ENCODE measurements at regions not wholly inside any gene's neighbourhood (a gene's known extent, or its start where the extent isn't known, plus 50 kb on each side); places are given as distances from the start of the nearest gene placed in this dataset.

DNA sequence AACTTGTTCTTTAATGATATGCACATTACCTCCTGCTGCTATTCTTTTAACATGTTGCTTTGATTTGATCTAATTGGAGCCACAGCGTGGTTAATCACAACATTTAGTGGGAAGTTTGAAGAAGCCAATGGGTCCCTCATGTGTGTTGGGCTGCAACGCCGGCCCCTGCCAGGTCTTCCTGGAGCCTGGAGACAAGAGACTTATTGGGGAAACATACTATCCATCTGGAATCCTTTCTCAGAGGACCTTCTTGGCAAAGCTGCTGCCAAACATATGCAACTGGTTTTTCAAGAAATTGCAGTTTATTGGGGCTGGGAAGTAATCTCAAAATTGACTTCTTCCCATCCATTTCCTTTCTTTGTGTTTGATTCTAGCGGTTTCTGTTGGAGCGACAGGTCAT lies 396.3 kb upstream of the PROK2 start:
- Histone ChIP-seq H4K20me1 (ENCODE audit: insufficient read depth, low read length) (no peaks in the 10 kb centered on the region), H2BK15ac (ENCODE audit: low read depth, low read length) (no peak overlapping the region), H3K4me2 (ENCODE audit: low read depth, low read length) (no peak overlapping the region), H3K9me3 (ENCODE audit: control insufficient read depth, insufficient read depth, low read length) (no peaks in the 10 kb centered on the region), H2AFZ (replicated peaks; ENCODE audit: low read length, poor library complexity) (no peak overlapping the region), H3K79me1 (ENCODE audit: low read depth in 1 of 2, low read length in 2 of 2) (no peaks in the 10 kb centered on the region), H4K91ac (ENCODE audit: insufficient read depth, low read depth, low read length) (no peak overlapping the region), H3K18ac (ENCODE audit: low read depth, low read length) (no peak overlapping the region), H3K27ac (ENCODE audit: insufficient read depth, low read length) (no peak overlapping the region), H3K4me3 (ENCODE audit: insufficient read depth, low read depth, low read length) (no peak overlapping the region), H3K9me1 (ENCODE audit: insufficient read depth, low read length) (no peaks in the 10 kb centered on the region), H3K36me3 (ENCODE audit: control insufficient read depth, insufficient read depth, low read length) (no peaks in the 10 kb centered on the region), H3K14ac (replicated peaks; ENCODE audit: low read depth, low read length) (no peak overlapping the region), H3K27me3 (ENCODE audit: control insufficient read depth, insufficient read depth, low read length) (peaks cover 11% of the 10 kb centered on the region), H2AK5ac (ENCODE audit: low read depth, low read length) (no peak overlapping the region), H3K56ac (ENCODE audit: extremely low read depth, insufficient read depth, low read length) (no peak overlapping the region), H3K23ac (ENCODE audit: low read depth, low read length) (no peak overlapping the region), H2BK120ac (ENCODE audit: low read depth, low read length) (no peak overlapping the region), H3K4me1 (ENCODE audit: control insufficient read depth, insufficient read depth, low read length) (no peaks in the 10 kb centered on the region), H4K5ac (ENCODE audit: low read depth, low read length) (no peak overlapping the region), H4K8ac (ENCODE audit: low read depth in 2 of 2, low read length in 2 of 2) (no peak overlapping the region), H2AK9ac (replicated peaks; ENCODE audit: low read depth, low read length, poor library complexity) (no peak overlapping the region), H2BK20ac (ENCODE audit: low read depth, low read length) (no peak overlapping the region), H3K9ac (ENCODE audit: low read depth, low read length) (no peak overlapping the region), H2BK5ac (ENCODE audit: low read depth, low read length, poor library complexity, severe bottlenecking) (no peak overlapping the region), H3K4ac (ENCODE audit: low read depth, low read length) (no peak overlapping the region)
- TF ChIP-seq, protein P1, sequence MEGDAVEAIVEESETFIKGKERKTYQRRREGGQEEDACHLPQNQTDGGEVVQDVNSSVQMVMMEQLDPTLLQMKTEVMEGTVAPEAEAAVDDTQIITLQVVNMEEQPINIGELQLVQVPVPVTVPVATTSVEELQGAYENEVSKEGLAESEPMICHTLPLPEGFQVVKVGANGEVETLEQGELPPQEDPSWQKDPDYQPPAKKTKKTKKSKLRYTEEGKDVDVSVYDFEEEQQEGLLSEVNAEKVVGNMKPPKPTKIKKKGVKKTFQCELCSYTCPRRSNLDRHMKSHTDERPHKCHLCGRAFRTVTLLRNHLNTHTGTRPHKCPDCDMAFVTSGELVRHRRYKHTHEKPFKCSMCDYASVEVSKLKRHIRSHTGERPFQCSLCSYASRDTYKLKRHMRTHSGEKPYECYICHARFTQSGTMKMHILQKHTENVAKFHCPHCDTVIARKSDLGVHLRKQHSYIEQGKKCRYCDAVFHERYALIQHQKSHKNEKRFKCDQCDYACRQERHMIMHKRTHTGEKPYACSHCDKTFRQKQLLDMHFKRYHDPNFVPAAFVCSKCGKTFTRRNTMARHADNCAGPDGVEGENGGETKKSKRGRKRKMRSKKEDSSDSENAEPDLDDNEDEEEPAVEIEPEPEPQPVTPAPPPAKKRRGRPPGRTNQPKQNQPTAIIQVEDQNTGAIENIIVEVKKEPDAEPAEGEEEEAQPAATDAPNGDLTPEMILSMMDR (conservative IDR thresholded peaks at IDR 0.05; ENCODE audit: low read depth, low read length): no peak
- no peak for TF ChIP-seq MAFK (IDR thresholded peaks at IDR 0.05; ENCODE audit: low read depth, low read length)
- no peak for TF ChIP-seq CHD1 (IDR thresholded peaks at IDR 0.05; ENCODE audit: low read depth, low read length)
- TF ChIP-seq POLR2A (IDR thresholded peaks at IDR 0.05; ENCODE audit: low read depth, low read length): no peak
- no peak for TF ChIP-seq FOS (IDR thresholded peaks at IDR 0.05; ENCODE audit: low read depth, low read length)
- TF ChIP-seq, protein P2, sequence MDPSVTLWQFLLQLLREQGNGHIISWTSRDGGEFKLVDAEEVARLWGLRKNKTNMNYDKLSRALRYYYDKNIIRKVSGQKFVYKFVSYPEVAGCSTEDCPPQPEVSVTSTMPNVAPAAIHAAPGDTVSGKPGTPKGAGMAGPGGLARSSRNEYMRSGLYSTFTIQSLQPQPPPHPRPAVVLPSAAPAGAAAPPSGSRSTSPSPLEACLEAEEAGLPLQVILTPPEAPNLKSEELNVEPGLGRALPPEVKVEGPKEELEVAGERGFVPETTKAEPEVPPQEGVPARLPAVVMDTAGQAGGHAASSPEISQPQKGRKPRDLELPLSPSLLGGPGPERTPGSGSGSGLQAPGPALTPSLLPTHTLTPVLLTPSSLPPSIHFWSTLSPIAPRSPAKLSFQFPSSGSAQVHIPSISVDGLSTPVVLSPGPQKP (IDR thresholded peaks at IDR 0.05; ENCODE audit: borderline replicate concordance, low read depth, low read length): no peak
- TF ChIP-seq BHLHE40 (IDR thresholded peaks at IDR 0.05; ENCODE audit: low read depth, low read length): no peak
- TF ChIP-seq RCOR1 (IDR thresholded peaks at IDR 0.05; ENCODE audit: insufficient replicate concordance, low read length): no peak
- TF ChIP-seq RAD21 (IDR thresholded peaks at IDR 0.05; ENCODE audit: low read length): no peak
- no peak for TF ChIP-seq SMC3 (IDR thresholded peaks at IDR 0.05; ENCODE audit: low read depth, low read length)
- DNase-seq (no peak), ATAC-seq (ENCODE audit: low read depth) (no peak)
- ChIA-PET POLR2A (ENCODE audit: unreplicated experiment) (no interaction called here), CTCF (no interaction called here)
- dilution Hi-C loops (cut with HindIII; ENCODE audit: low sequenced_read_pairs, unreplicated experiment) (no loop called here), in situ Hi-C loops (cut with MboI; ENCODE audit: low sequenced_read_pairs) (no loop called here), intact Hi-C loops (cut with micrococcal nuclease) (no loop called here)
- no CpG with 5 or more reads among the region's 5 CpGs for whole genome bisulfite sequencing, 2 experiments (ENCODE audit: extremely low coverage in 2 of 2, insufficient read length in 1 of 2)
- no TSS peak for BruUV-seq (replicated peaks)

Data from IMR-90 (cell line).